ENCODE measurements at regions not wholly inside any gene's neighbourhood (a gene's known extent, or its start where the extent isn't known, plus 50 kb on each side); places are given as distances from the start of the nearest gene placed in this dataset.

- peak in 1 of 51 donors; percentile 8 for DNase-seq
These were observed 231.6 kb upstream of the RBFOX1 start for GRCh38 chr16:7101054-7101453.

GRCh38 chr16:7097518-7097917, 235.1 kb upstream of the RBFOX1 start:
- no peak for DNase-seq

GRCh38 chr16:7093511-7093910, 239.1 kb upstream of the RBFOX1 start:
- no peak for DNase-seq

DNA sequence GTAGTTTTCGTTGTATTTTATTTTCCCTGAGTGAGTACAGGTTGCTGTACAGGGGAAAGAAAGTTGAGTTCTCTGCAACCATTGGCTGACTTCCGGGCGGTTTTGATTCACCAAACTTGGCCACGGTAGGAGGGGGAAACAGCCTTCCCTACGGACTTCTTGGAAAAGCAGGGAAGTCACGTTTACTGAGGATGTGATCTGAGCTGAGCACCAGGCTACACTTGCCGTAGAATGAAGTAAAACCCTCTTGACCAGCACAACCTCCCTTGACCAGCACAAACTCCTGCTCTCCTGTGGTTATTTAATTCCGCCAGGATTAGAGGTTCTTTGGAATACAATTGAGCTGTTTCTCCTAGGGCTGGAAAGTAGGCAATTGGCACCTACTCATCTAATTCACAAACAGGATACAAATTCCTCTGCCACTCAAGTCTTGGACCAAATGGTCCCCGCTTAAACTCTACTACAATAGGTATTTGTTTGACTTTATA, 242.0 kb upstream of the RBFOX1 start:
- no peak for DNase-seq

DNA sequence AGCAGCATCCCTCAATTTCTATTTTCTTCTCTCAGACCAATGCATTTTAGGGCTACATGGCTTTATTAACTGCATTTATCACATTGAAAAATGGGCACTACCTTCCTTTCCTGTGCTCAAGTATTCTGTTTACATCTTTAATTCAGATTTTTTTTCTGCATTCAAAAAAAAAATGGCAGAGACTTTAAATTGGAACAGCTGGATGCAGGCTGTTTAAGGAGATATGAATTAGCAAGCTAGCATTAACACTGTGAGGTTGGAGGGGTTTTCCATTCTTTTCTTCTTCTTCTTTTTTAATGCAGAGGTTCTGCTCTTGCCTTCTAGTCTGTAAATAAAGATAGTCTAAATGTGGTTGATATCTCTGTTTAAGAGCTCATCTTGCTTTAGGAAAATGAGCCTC, 242.9 kb upstream of the RBFOX1 start:
- no peak for DNase-seq

DNA sequence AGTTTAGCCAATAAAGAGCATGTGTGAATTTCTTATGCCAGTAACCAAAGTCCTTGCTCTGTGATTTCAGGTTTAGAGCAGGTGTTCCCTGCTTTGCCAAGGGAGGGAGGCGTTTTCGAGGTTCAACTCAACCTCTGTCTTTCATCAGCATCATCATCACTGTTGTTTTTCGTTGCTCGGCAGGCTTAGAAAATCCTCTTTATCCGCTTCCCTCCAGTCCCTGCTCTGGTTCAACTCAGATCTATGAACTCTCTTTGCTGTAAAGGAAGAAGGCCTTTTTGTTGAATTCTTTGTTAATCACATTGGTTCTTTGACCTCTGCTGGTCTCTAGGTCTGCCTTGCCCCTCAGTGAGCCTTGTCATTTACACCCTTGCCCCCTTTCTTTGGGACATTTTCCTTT, 243.9 kb upstream of the RBFOX1 start:
- no peak for DNase-seq

GRCh38 chr16:7086822-7087616, 245.6 kb upstream of the RBFOX1 start:
- peak in 40 of 51 donors; percentile 0 to 58 (median 14) for DNase-seq

DNA sequence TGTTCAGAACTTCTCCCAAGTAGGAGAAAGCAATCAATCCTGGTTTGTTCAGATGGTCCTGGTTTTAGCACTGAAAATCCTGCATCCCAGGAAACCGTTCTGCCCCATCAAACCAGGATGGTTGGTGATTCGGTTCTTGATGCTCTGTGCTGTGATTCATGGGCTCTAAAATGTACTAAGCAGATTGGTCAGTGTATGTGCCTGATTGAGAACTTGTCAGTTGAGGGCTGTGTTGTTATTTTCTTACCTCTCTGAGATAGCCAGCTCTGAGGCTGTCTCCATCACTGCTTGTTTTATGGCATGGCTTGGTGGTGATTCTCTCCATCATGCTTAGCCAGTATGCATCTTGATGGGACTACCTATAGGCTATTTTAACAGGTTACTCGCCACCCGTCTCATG, 246.9 kb upstream of the RBFOX1 start:
- no peak for DNase-seq

DNA sequence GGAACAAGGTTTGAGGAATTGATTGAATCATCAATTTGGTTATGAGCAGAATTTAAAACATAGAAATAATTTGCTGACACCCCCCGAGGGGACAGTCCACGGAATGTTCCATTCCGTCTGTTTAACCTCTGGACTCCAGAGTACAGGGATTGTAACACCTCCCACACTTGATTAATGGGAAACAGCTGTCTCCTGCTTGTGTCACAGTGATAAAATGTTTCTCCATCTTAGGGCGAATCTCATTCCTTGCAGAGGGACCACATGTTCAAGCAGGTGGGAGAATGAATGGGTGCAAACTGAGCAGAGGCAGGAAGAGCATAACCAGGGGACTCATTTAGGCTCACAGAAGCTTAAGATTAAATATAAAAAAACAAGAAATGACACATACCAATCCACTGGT, 249.5 kb upstream of the RBFOX1 start:
- no peak for DNase-seq

DNA sequence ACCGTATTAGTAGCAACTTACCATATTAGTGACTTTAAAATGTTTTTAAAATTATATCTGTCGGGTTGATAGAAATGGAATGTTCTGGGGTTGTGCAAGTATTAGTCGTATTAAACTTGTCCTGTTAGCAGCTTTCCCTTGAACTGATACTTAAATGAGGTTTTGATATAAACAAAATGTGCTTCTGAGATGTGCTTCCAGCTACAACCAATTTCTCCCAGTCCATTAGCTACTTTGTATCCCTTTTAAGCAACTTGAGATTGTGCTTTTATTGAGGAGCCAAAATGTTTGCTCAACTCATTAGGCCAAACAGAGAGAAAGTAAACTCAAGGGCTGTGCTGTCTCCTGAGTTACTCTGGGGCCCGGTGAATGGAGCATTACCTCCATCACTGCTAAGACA, 255.0 kb upstream of the RBFOX1 start:
- DNase-seq, result no peak

DNA sequence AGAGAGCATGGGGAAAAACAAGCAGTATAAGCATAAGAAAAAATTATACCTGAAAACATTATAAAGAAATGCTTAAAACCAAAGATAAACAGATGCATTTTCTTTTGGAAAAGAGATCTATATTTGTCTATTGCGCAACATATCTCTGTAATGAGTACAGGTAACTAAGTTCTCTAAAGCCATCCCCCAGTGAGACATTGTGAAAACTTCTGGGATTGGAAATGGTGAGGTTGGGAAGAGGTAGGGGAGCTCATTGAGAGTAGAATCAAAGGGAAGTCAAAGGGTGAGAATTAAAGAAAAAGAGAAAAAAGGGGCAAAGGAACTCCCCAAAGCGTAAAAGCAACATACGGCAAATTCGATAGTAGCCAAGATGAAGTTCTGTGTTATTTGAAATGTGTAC, 257.9 kb upstream of the RBFOX1 start:
- DNase-seq, result no peak

- DNase-seq, result no peak
These were observed 275.2 kb upstream of the RBFOX1 start for GRCh38 chr16:7057458-7057857.

GRCh38 chr16:7055443-7055842, 277.2 kb upstream of the RBFOX1 start:
- DNase-seq, result no peak

DNA sequence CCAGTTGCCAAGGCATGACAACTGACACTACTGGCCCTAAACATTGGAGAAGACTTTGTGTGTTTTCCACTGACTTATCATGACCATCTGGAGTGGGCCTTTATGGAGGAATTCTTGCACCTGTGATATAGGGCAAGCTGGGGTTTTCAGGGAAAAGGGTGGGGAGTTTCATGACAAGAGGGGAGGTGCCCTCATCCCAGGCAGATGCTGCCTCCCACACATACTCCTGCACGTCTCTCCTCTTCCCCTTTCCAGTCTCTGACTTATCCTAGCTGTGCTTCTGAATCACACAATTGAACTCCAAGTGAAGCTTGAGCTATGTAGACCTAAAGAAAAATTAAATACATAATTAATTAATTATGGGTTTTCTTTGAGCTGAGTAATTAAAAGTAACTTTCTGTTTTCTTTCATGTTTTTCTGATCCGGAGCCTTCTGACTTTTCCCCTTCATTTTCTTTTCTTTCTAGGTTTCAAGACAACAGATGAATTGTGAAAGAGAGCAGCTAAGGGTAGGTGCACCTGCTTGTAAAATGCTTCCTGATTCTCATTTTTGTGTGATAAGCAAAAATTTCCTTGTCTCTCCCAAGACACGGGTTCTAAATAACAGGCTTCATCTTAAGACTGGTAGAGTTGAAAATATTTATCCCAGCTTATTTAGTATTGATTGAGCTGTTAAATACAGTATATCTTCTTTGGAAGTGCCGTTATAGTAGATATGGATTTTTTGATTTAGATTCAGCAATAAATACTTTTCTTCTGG, 280.9 kb upstream of the RBFOX1 start:
- DNase-seq, result no peak

DNA sequence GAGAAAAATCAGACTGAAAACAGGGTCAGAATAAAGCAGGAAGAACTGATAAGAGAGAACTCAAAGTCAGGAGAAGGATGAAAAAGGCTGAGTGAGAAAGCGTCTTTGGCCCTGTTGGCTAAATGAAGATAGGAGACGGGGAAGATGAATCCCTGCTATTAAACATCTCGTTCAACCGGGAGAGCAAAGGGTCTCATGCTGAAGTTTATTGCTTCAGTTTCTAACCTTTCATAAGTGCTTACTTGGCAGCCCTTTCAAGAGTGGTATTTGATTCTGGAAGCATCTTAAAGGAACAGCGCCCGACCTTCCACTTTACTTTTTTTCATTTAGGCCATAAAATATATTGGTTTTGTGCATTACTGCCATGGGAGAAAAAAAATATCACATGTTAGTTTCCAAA, 288.3 kb upstream of the RBFOX1 start:
- no peak for DNase-seq

DNA sequence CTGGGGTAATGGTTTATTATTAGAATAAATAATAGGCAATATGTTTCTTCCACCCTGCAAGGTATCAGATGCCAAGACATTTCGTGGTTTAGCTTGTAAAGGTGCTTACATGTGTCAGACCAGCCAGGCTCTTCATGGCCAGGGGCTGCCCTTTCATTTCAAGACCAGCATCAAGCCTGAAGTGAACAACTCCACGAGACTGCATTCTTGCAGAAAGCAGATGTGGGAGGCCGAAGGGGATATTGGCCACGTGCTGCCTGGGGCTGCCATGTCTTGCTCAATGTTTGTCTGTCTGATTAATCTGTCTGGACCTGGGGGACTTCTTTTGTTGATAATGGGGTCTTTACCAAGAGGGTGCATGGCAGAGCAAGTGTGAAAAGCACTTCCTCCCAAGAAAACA, 294.2 kb upstream of the RBFOX1 start:
- no peak for DNase-seq

DNA sequence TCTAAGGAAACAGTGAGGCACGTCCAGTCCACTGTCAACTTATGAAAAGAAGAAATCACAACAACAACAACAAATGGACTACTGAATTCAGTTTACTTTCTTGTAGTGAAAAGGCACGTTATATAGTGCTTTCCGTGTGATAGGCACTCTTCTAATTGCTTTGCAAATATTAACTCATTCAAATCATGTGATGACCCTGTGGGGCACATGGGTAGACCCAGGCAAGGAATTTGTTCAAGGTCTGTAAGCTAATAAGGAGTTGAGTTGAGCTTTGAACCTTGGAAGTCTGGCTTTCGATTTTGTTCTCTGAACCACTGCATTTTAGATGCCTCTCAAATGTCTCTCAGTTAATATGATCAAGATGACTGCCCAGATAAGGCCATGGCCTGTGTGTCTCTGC, 295.1 kb upstream of the RBFOX1 start:
- DNase-seq, result no peak

DNA sequence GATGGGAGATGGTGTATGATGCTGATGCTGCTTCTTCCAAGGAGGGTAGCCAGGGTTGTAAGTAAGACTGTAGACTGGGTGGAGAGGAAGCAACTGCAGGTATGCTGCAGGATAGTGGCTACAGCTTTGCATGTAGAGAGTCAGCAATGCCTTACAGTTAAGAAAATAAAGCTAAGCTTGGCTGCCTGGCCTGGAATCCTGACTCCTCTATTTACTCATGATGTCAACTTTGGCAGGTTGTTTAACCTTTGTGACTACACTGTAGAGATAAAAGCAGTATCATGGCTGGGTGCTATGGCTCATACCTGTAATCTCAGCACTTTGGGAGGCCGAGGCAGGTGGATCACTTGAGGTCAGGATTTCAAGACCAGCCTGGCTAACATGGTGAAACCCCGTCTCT, 301.6 kb upstream of the RBFOX1 start:
- no peak for DNase-seq

- no peak for DNase-seq
These were observed 305.2 kb upstream of the RBFOX1 start for GRCh38 chr16:7027401-7027800.

GRCh38 chr16:7026639-7027038, 306.0 kb upstream of the RBFOX1 start:
- DNase-seq, result no peak

- DNase-seq, result peak in 46 of 51 donors; percentile 0 to 79 (median 32)
These were observed 306.9 kb upstream of the RBFOX1 start for GRCh38 chr16:7025616-7026190.

DNA sequence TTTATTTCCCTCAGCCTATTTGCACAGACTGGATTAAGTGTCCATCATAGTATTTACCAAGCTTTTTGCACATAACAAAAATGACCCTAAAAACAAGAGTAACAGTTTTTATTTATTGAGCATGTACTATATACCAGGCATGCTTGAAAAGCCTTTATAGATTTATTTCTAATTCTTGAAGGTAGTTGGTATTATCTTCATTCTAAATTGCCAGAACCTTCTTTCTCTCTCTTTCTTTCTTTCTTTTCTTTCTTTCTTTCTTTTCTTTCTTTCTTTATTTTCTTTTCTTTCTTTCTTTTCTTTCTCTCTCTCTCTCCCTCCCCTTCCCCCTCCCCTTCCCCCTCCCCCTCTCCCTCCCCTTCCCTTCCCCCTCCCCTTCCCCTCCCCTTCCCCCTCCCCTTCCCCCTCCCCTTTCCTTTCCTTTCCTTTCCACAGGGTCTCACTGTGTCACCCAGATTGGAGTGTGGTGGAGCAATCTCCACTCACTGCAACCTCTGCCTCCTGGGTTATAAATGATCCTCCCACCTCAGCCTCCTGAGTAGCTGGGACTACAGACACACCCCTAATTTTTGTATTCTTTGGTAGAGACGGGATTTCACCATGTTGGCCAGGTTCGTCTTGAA, 310.9 kb upstream of the RBFOX1 start:
- DNase-seq, result no peak
